NCI-H446 (cell line): ENCODE measurements at regions not wholly inside any gene's neighbourhood (a gene's known extent, or its start where the extent isn't known, plus 50 kb on each side); places are given as distances from the start of the nearest gene placed in this dataset.
"Not testable (repeated sequence)": the region's sequence is repeated elsewhere in the genome, so short reads cannot be mapped to it uniquely, and the experiment has no call there.

ENCODE experiments used
- DNase-seq, 2 experiments: peaks; one replicate each; lab custom pipeline; 2025; lab: John Stamatoyannopoulos, UW

- no peak for DNase-seq
These were observed 197.7 kb downstream of the BCAS1 start for GRCh38 chr20:53872561-53873229.

- no peak for DNase-seq
These were observed 198.3 kb downstream of the BCAS1 start for GRCh38 chr20:53872081-53872541.

- no peak for DNase-seq
These were observed 198.9 kb downstream of the BCAS1 start for GRCh38 chr20:53871541-53871940.

- DNase-seq: no peak
These were observed 199.7 kb downstream of the BCAS1 start for GRCh38 chr20:53870426-53871315.

GRCh38 chr20:53869466-53870258 is 200.7 kb downstream of the BCAS1 start:
- peak; percentile 55 to 76 for DNase-seq

- no peak for DNase-seq
These were observed 202.5 kb downstream of the BCAS1 start for GRCh38 chr20:53867741-53868351.

GRCh38 chr20:53866794-53867740 is 203.3 kb downstream of the BCAS1 start:
- no peak for DNase-seq

GRCh38 chr20:53865901-53866793 is 204.2 kb downstream of the BCAS1 start:
- peak in 1 of 2 experiments; percentile 44 for DNase-seq

GRCh38 chr20:53864765-53865683 is 205.4 kb downstream of the BCAS1 start:
- DNase-seq: not testable (repeated sequence)

- DNase-seq: not testable (repeated sequence)
These were observed 206.3 kb downstream of the BCAS1 start for GRCh38 chr20:53863923-53864641.

- DNase-seq: not testable (repeated sequence)
These were observed 206.9 kb downstream of the BCAS1 start for GRCh38 chr20:53863535-53863922.

GRCh38 chr20:53863039-53863438 is 207.4 kb downstream of the BCAS1 start:
- DNase-seq: not testable (repeated sequence)

- not testable (repeated sequence) for DNase-seq
These were observed 207.9 kb downstream of the BCAS1 start for GRCh38 chr20:53862490-53862889.

GRCh38 chr20:53862136-53862397 is 208.3 kb downstream of the BCAS1 start:
- not testable (repeated sequence) for DNase-seq

- peak in 1 of 2 experiments; percentile 53 for DNase-seq
These were observed 210.7 kb downstream of the BCAS1 start for GRCh38 chr20:53859684-53860083.

- not testable (repeated sequence) for DNase-seq
These were observed 211.4 kb downstream of the BCAS1 start for GRCh38 chr20:53859009-53859408.

- not testable (repeated sequence) for DNase-seq
These were observed 211.9 kb downstream of the BCAS1 start for GRCh38 chr20:53858516-53858915.

GRCh38 chr20:53857723-53858236 is 212.6 kb downstream of the BCAS1 start:
- DNase-seq: no peak
